Hippocampal formation (tissue), 2 donors: ENCODE measurements at regions not wholly inside any gene's neighbourhood (a gene's known extent, or its start where the extent isn't known, plus 50 kb on each side); places are given as distances from the start of the nearest gene placed in this dataset.

Experiments used
- DNase-seq, 2 donors: peaks; one replicate each; lab custom pipeline; 2025; lab: John Stamatoyannopoulos, UW

GRCh38 chr21:38956856-38957571 lies 151.3 kb downstream of the ETS2 start:
- no peak for DNase-seq

- DNase-seq: no peak
These were observed 150.8 kb downstream of the ETS2 start for GRCh38 chr21:38956521-38956855.

- no peak for DNase-seq
These were observed 150.3 kb downstream of the ETS2 start for GRCh38 chr21:38956007-38956406.

- no peak for DNase-seq
These were observed 149.8 kb downstream of the ETS2 start for GRCh38 chr21:38955495-38955894.

- no peak for DNase-seq
These were observed 148.9 kb downstream of the ETS2 start for GRCh38 chr21:38954588-38955004.

GRCh38 chr21:38953516-38953915 lies 147.8 kb downstream of the ETS2 start:
- DNase-seq: no peak

GRCh38 chr21:38952890-38953289 lies 147.2 kb downstream of the ETS2 start:
- no peak for DNase-seq

- DNase-seq: no peak
These were observed 145.5 kb downstream of the ETS2 start for GRCh38 chr21:38951095-38951730.

- DNase-seq: no peak
These were observed 144.8 kb downstream of the ETS2 start for GRCh38 chr21:38950435-38951094.

- DNase-seq: no peak
These were observed 143.3 kb downstream of the ETS2 start for GRCh38 chr21:38949070-38949380.

- DNase-seq: no peak
These were observed 142.8 kb downstream of the ETS2 start for GRCh38 chr21:38948377-38949069.

- DNase-seq: no peak
These were observed 140.0 kb downstream of the ETS2 start for GRCh38 chr21:38945545-38946245.

GRCh38 chr21:38944903-38945302 lies 139.2 kb downstream of the ETS2 start:
- no peak for DNase-seq

GRCh38 chr21:38944402-38944801 lies 138.7 kb downstream of the ETS2 start:
- DNase-seq: no peak

- DNase-seq: no peak
These were observed 137.1 kb downstream of the ETS2 start for GRCh38 chr21:38942748-38943211.

GRCh38 chr21:38938769-38939168 lies 133.0 kb downstream of the ETS2 start:
- no peak for DNase-seq

- no peak for DNase-seq
These were observed 132.6 kb downstream of the ETS2 start for GRCh38 chr21:38938343-38938742.

GRCh38 chr21:38937844-38938243 lies 132.1 kb downstream of the ETS2 start:
- no peak for DNase-seq

- DNase-seq: no peak
These were observed 131.6 kb downstream of the ETS2 start for GRCh38 chr21:38937286-38937790.

- no peak for DNase-seq
These were observed 130.5 kb downstream of the ETS2 start for GRCh38 chr21:38936240-38936639.

GRCh38 chr21:38933731-38934130 lies 128.0 kb downstream of the ETS2 start:
- no peak for DNase-seq

- DNase-seq: no peak
These were observed 125.6 kb downstream of the ETS2 start for GRCh38 chr21:38931291-38931690.
